Muscle of back (tissue), 3 donors: ENCODE measurements at regions not wholly inside any gene's neighbourhood (a gene's known extent, or its start where the extent isn't known, plus 50 kb on each side); places are given as distances from the start of the nearest gene placed in this dataset.

Experiments used
- DNase-seq, 3 donors: peaks; one replicate each; pipeline versions ENCODE4 v3.0.0 to v3.0.0-alpha.2; 2013

GRCh38 chr5:2992806-2993205, 241.3 kb upstream of the IRX2 start:
- DNase-seq = no peak

GRCh38 chr5:2991884-2992283, 240.4 kb upstream of the IRX2 start:
- no peak for DNase-seq

GRCh38 chr5:2989517-2989916, 238.0 kb upstream of the IRX2 start:
- DNase-seq = no peak

- no peak for DNase-seq
Measured at GRCh38 chr5:2986301-2986700, 234.8 kb upstream of the IRX2 start.

GRCh38 chr5:2985718-2986117, 234.2 kb upstream of the IRX2 start:
- no peak for DNase-seq

- no peak for DNase-seq
Measured at GRCh38 chr5:2983583-2984300, 232.3 kb upstream of the IRX2 start.

GRCh38 chr5:2981652-2982051, 230.2 kb upstream of the IRX2 start:
- DNase-seq = no peak

GRCh38 chr5:2981035-2981434, 229.6 kb upstream of the IRX2 start:
- no peak for DNase-seq

GRCh38 chr5:2960294-2960693, 208.8 kb upstream of the IRX2 start:
- DNase-seq = no peak

GRCh38 chr5:2958976-2959375, 207.5 kb upstream of the IRX2 start:
- DNase-seq = no peak

GRCh38 chr5:2948875-2949274, 197.4 kb upstream of the IRX2 start:
- no peak for DNase-seq

- no peak for DNase-seq
Measured at GRCh38 chr5:2946315-2946714, 194.8 kb upstream of the IRX2 start.

GRCh38 chr5:2936413-2936812, 184.9 kb upstream of the IRX2 start:
- DNase-seq = no peak

- no peak for DNase-seq
Measured at GRCh38 chr5:2929779-2930178, 178.3 kb upstream of the IRX2 start.

- no peak for DNase-seq
Measured at GRCh38 chr5:2921651-2922050, 170.2 kb upstream of the IRX2 start.

- DNase-seq = no peak
Measured at GRCh38 chr5:2921176-2921575, 169.7 kb upstream of the IRX2 start.

GRCh38 chr5:2920312-2920711, 168.8 kb upstream of the IRX2 start:
- DNase-seq = no peak

- DNase-seq = no peak
Measured at GRCh38 chr5:2919310-2920018, 168.0 kb upstream of the IRX2 start.

GRCh38 chr5:2917524-2917923, 166.0 kb upstream of the IRX2 start:
- no peak for DNase-seq

GRCh38 chr5:2917093-2917492, 165.6 kb upstream of the IRX2 start:
- DNase-seq = no peak

- no peak for DNase-seq
Measured at GRCh38 chr5:2916076-2916682, 164.7 kb upstream of the IRX2 start.

- DNase-seq = no peak
Measured at GRCh38 chr5:2914981-2915484, 163.6 kb upstream of the IRX2 start.

- DNase-seq = no peak
Measured at GRCh38 chr5:2914022-2914661, 162.7 kb upstream of the IRX2 start.
